OCI-LY3 (cell line): ENCODE measurements at regions not wholly inside any gene's neighbourhood (a gene's known extent, or its start where the extent isn't known, plus 50 kb on each side); places are given as distances from the start of the nearest gene placed in this dataset.

Experiments
- H2AFZ ChIP-seq: fragments of 200-600, 300-600 bp; shearing (Covaris generic); 2 replicates; pipeline ENCODE4 v1.6.0; 2014; ENCODE audit warnings: antibody characterized with exemption, low read depth, low read length
- H3K27ac ChIP-seq: fragments of 200-600, 300-600 bp; sonication (generic); 2 replicates; pipeline ENCODE4 v1.5.1; 2014; ENCODE audit warnings: mild to moderate bottlenecking, low read length, moderate library complexity, mixed read lengths
- H3K27me3 ChIP-seq: fragments of 200-600, 300-600 bp; sonication (generic); 2 replicates; pipeline ENCODE4 v1.6.1; 2014; ENCODE audit warnings: low read depth, low read length, mixed read lengths
- H3K36me3 ChIP-seq: fragments of 200-600, 300-600 bp; sonication (generic); replicated peaks from 2 replicates; pipeline ENCODE3; 2014; ENCODE audit warnings: low read depth, low read length, mixed read lengths
- H3K4me1 ChIP-seq: fragments of 300-600, 200-600 bp; sonication (generic); 2 replicates; pipeline ENCODE4 v1.6.1; 2014; ENCODE audit warnings: low read length, mixed read lengths
- H3K4me2 ChIP-seq: fragments of 200-600, 300-600 bp; sonication (generic); 2 replicates; pipeline ENCODE4 v1.6.1; 2014; ENCODE audit warnings: low read length, mixed read lengths
- H3K4me3 ChIP-seq: fragments of 300-600, 200-600 bp; sonication (generic); 2 replicates; pipeline ENCODE4 v1.5.1; 2014; ENCODE audit warnings: antibody characterized with exemption, mild to moderate bottlenecking, low read length, moderate library complexity
- H3K79me2 ChIP-seq: fragments of 300-600, 200-600 bp; shearing (Covaris generic); 2 replicates; pipeline ENCODE4 v1.6.1; 2014; ENCODE audit warnings: mild to moderate bottlenecking, low read length, mixed read lengths
- H3K9ac ChIP-seq: fragments of 300-600, 200-600 bp; shearing (Covaris generic); 2 replicates; pipeline ENCODE4 v1.6.0; 2014; ENCODE audit warnings: mild to moderate bottlenecking, low read length, moderate library complexity
- H3K9me3 ChIP-seq: fragments of 200-600, 300-600 bp; shearing (Covaris generic); 2 replicates; pipeline ENCODE4 v1.6.1; 2014; ENCODE audit warnings: low read length, mixed read lengths; ENCODE audit not compliant: insufficient read depth
- H4K20me1 ChIP-seq: fragments of 200-600, 300-600 bp; sonication (generic); 2 replicates; pipeline ENCODE4 v1.6.1; 2016; ENCODE audit warnings: low read length, mixed read lengths; ENCODE audit not compliant: insufficient read depth
- CTCF ChIP-seq: fragments of 200-600, 300-600 bp; sonication (generic); IDR thresholded peaks from 2 replicates; pipeline ENCODE4 v1.5.1; 2014; ENCODE audit warnings: antibody characterized with exemption, low read length, low read depth
- EZH2phosphoT487 ChIP-seq: fragments of 200-600 bp; shearing (Covaris generic); IDR thresholded peaks from 2 replicates; pipeline ENCODE4 v1.6.1; 2018; ENCODE audit warnings: antibody characterized with exemption, mixed run types, low read depth

- Histone ChIP-seq H4K20me1 (no peaks in the 10 kb centered on the region), H3K79me2 (no peaks in the 10 kb centered on the region), H3K4me1 (no peaks in the 10 kb centered on the region), H2AFZ (no peak overlapping the region), H3K4me3 (no peak overlapping the region), H3K4me2 (no peak overlapping the region), H3K36me3 (no peaks in the 10 kb centered on the region), H3K9ac (no peak overlapping the region), H3K9me3 (no peaks in the 10 kb centered on the region), H3K27me3 (no peaks in the 10 kb centered on the region), H3K27ac (no peak overlapping the region)
- TF ChIP-seq CTCF: no peak
- TF ChIP-seq EZH2phosphoT487: no peak
Observed at GRCh38 chr4:111808174-111808573, 337.1 kb upstream of the FAM241A start.

- no peak for TF ChIP-seq CTCF
- no peak for TF ChIP-seq EZH2phosphoT487
- no peak overlapping the region for H3K4me2 ChIP-seq
- no peaks in the 10 kb centered on the region for H3K4me1 ChIP-seq
- no peak overlapping the region for H3K27ac ChIP-seq
- no peaks in the 10 kb centered on the region for H3K27me3 ChIP-seq
- H3K9me3 ChIP-seq: no peaks in the 10 kb centered on the region
- H4K20me1 ChIP-seq: no peaks in the 10 kb centered on the region
- no peaks in the 10 kb centered on the region for H3K36me3 ChIP-seq
- no peak overlapping the region for H3K9ac ChIP-seq
- no peak overlapping the region for H2AFZ ChIP-seq
- no peaks in the 10 kb centered on the region for H3K79me2 ChIP-seq
- no peak overlapping the region for H3K4me3 ChIP-seq
Observed at GRCh38 chr4:111811661-111812060, 333.6 kb upstream of the FAM241A start.

GRCh38 chr4:111812114-111812513 is 333.1 kb upstream of the FAM241A start:
- Histone ChIP-seq H3K36me3 (no peaks in the 10 kb centered on the region), H3K27me3 (no peaks in the 10 kb centered on the region)
- no peak for TF ChIP-seq EZH2phosphoT487
- no peak for TF ChIP-seq CTCF

GRCh38 chr4:111812760-111813159 is 332.5 kb upstream of the FAM241A start:
- Histone ChIP-seq H4K20me1 (no peaks in the 10 kb centered on the region), H2AFZ (no peak overlapping the region), H3K4me3 (no peak overlapping the region), H3K4me2 (no peak overlapping the region), H3K9ac (no peak overlapping the region), H3K36me3 (no peaks in the 10 kb centered on the region), H3K79me2 (no peaks in the 10 kb centered on the region), H3K27ac (no peak overlapping the region), H3K27me3 (no peaks in the 10 kb centered on the region), H3K9me3 (no peaks in the 10 kb centered on the region), H3K4me1 (no peaks in the 10 kb centered on the region)
- TF ChIP-seq CTCF (no peak), EZH2phosphoT487 (no peak)

More at GRCh38 chr4:111812114-111812513, 333.1 kb upstream of the FAM241A start:
- no peak overlapping the region for H3K4me2 ChIP-seq
- no peak overlapping the region for H3K9ac ChIP-seq
- H3K27ac ChIP-seq: no peak overlapping the region
- no peaks in the 10 kb centered on the region for H3K79me2 ChIP-seq
- no peaks in the 10 kb centered on the region for H3K9me3 ChIP-seq
- no peaks in the 10 kb centered on the region for H4K20me1 ChIP-seq
- H3K4me1 ChIP-seq: no peaks in the 10 kb centered on the region
- no peak overlapping the region for H3K4me3 ChIP-seq
- H2AFZ ChIP-seq: no peak overlapping the region
